ENCODE measurements at regions not wholly inside any gene's neighbourhood (a gene's known extent, or its start where the extent isn't known, plus 50 kb on each side); places are given as distances from the start of the nearest gene placed in this dataset.
"Not testable (repeated sequence)": the region's sequence is repeated elsewhere in the genome, so short reads cannot be mapped to it uniquely, and the experiment has no call there.

DNA sequence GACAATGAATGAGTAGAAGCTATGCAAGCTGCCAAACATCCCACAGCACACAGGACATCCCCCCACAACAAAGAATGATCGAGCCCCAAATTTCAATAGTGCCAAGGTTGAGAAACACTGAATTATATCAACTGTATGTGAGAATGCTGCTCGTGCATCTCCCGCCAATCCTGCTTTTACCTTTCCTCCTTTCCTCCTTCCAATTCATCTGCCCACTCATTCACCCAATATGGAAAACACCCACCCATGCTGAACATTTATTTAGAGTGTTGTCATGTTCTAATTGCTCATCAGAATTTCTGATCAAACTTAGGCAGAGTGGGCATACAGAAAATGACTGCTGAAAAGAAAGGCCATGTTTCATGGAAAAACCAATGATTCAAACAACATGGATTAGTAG, 183.0 kb downstream of the TMEM114 start:
- 80 to 88% methylated on average over 1 to 2 of the region's 3 CpGs for WGBS, 2 experiments (ENCODE audit: insufficient coverage in 1 of 2, insufficient read length in 1 of 2)

DNA sequence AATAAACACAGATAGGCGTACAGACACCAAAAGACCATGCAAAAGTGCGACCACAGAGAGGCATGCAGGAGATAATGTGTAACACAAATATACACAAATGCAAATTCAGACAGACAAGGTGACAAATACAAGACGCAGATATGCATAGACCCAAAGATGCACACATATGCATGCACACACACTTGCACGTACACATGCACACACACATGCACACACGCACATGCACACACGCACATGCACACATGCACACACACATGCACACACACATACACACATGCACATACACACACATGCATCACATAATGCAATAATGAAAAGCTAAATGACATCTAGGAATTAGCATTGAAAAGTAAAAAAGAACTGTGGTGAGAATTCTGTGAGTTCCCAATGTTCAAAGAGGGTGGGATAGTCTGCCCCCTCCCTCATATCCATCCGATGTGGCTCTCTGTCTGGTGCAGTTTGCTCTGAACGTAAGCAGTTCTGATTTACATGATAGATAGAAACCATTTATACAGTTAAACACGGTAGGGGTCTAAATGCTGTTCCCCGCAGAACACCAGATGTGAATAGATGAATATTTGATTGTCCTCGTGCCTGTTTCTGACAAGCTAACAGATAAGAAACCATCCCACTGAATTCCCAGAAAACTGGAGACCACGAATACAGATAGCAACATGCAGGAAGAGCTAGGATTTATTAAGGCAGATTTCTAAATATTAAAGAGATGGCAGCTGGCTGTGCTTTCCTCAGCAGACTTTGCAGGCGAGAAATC, 186.1 kb downstream of the TMEM114 start:
- Mint-ChIP-seq H3K4me1 (peaks cover 4% of the 10 kb centered on the region), H3K36me3 (ENCODE audit: low read depth) (no peaks in the 10 kb centered on the region), H3K27ac (no peak overlapping the region), H3K27me3 (ENCODE audit: insufficient read depth) (peaks cover 6% of the 10 kb centered on the region), H3K4me3 (no peak overlapping the region), H3K9me3 (no peaks in the 10 kb centered on the region)
- Histone ChIP-seq H3K36me3 (ENCODE audit: control insufficient read depth, insufficient read depth, low read length) (no peaks in the 10 kb centered on the region), H3K9me3 (ENCODE audit: control insufficient read depth, low read length) (no peaks in the 10 kb centered on the region), H3K4me1 (ENCODE audit: control insufficient read depth, insufficient read depth, low read length) (no peaks in the 10 kb centered on the region), H3K9ac (ENCODE audit: extremely low read depth, low read length, poor library complexity, severe bottlenecking) (no peak overlapping the region), H3K27ac (ENCODE audit: low read depth, low read length) (no peak overlapping the region), H3K27me3 (ENCODE audit: control insufficient read depth, insufficient read depth, low read length, poor library complexity, severe bottlenecking) (peaks cover 10% of the 10 kb centered on the region), H3K4me3 (ENCODE audit: low read length) (no peak overlapping the region)
- no peak for DNase-seq
- TF ChIP-seq, protein P1, sequence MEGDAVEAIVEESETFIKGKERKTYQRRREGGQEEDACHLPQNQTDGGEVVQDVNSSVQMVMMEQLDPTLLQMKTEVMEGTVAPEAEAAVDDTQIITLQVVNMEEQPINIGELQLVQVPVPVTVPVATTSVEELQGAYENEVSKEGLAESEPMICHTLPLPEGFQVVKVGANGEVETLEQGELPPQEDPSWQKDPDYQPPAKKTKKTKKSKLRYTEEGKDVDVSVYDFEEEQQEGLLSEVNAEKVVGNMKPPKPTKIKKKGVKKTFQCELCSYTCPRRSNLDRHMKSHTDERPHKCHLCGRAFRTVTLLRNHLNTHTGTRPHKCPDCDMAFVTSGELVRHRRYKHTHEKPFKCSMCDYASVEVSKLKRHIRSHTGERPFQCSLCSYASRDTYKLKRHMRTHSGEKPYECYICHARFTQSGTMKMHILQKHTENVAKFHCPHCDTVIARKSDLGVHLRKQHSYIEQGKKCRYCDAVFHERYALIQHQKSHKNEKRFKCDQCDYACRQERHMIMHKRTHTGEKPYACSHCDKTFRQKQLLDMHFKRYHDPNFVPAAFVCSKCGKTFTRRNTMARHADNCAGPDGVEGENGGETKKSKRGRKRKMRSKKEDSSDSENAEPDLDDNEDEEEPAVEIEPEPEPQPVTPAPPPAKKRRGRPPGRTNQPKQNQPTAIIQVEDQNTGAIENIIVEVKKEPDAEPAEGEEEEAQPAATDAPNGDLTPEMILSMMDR (conservative IDR thresholded peaks at IDR 0.05) = no peak
- WGBS, 2 experiments (ENCODE audit: insufficient coverage in 1 of 2, insufficient read length in 1 of 2) = 81 to 88% methylated on average over 6 to 13 of the region's 13 CpGs

More for the DNA sequence above, 183.0 kb downstream of the TMEM114 start:
- Mint-ChIP-seq H3K4me3 (no peak overlapping the region), H3K4me1 (peaks cover 4% of the 10 kb centered on the region), H3K36me3 (ENCODE audit: low read depth) (no peaks in the 10 kb centered on the region), H3K27ac (no peak overlapping the region), H3K27me3 (ENCODE audit: insufficient read depth) (peaks cover 6% of the 10 kb centered on the region), H3K9me3 (no peaks in the 10 kb centered on the region)
- no peak overlapping the region for H3K4me3 ChIP-seq (ENCODE audit: low read length)
- H3K4me1 ChIP-seq (ENCODE audit: control insufficient read depth, insufficient read depth, low read length) = no peaks in the 10 kb centered on the region
- H3K9ac ChIP-seq (ENCODE audit: extremely low read depth, low read length, poor library complexity, severe bottlenecking) = no peak overlapping the region
- peaks cover 4% of the 10 kb centered on the region for H3K27me3 ChIP-seq (ENCODE audit: control insufficient read depth, insufficient read depth, low read length, poor library complexity, severe bottlenecking)
- TF ChIP-seq, protein P1 (conservative IDR thresholded peaks at IDR 0.05) = no peak
- no peaks in the 10 kb centered on the region for H3K9me3 ChIP-seq (ENCODE audit: control insufficient read depth, low read length)
- no peak for DNase-seq
- no peak overlapping the region for H3K27ac ChIP-seq (ENCODE audit: low read depth, low read length)
- no peaks in the 10 kb centered on the region for H3K36me3 ChIP-seq (ENCODE audit: control insufficient read depth, insufficient read depth, low read length)

DNA sequence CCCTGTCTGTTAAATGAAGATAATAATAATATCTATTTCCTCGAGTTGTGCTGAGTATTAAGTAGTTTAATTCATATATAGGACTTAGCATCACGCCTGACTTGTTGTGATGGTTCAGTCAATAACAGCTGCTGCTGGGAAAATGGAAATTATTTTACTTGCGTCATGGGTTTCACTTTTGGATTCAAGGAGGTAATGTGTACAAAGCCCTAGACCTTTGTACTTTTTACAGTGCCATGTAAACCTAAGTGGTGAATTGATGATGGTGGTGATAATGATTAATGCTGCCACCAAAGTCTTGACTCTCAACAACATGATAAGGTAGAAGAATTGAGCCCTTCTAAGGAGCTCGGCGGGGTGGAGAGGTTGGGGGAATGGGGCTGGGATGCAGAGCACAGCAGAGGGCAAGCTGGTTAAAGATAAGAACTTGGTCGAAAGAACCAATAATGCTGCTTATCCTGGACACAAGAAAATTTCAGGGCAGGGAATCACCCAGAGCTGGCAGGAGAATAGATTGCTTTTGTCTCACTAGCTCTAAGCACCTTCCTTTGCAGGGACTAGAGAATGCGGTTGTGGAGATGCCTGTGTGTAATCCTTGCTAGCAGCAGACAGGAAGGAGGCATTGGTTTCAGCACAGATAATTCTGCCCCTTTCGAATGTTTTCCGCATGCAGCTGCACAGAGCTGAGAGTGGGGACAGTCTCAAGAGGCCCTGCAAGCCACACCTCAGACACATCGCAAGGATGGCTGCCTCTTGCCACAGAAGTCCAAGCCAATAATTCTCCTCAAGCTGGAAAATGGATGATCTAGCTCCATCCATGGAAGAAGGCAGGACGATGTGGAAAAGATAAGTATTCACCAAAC, 187.1 kb downstream of the TMEM114 start:
- H3K4me3 Mint-ChIP-seq = no peak overlapping the region
- Histone ChIP-seq H3K9ac (ENCODE audit: extremely low read depth, low read length, poor library complexity, severe bottlenecking) (no peak overlapping the region), H3K4me3 (ENCODE audit: low read length) (no peak overlapping the region), H3K4me1 (ENCODE audit: control insufficient read depth, insufficient read depth, low read length) (no peaks in the 10 kb centered on the region), H3K27me3 (ENCODE audit: control insufficient read depth, insufficient read depth, low read length, poor library complexity, severe bottlenecking) (peaks cover 10% of the 10 kb centered on the region), H3K36me3 (ENCODE audit: control insufficient read depth, insufficient read depth, low read length) (no peaks in the 10 kb centered on the region), H3K9me3 (ENCODE audit: control insufficient read depth, low read length) (no peaks in the 10 kb centered on the region), H3K27ac (ENCODE audit: low read depth, low read length) (no peak overlapping the region)
- no peaks in the 10 kb centered on the region for H3K9me3 Mint-ChIP-seq
- H3K27ac Mint-ChIP-seq = no peak overlapping the region
- peaks cover 4% of the 10 kb centered on the region for H3K4me1 Mint-ChIP-seq
- peaks cover 6% of the 10 kb centered on the region for H3K27me3 Mint-ChIP-seq (ENCODE audit: insufficient read depth)
- H3K36me3 Mint-ChIP-seq (ENCODE audit: low read depth) = no peaks in the 10 kb centered on the region
- TF ChIP-seq, protein P1 (conservative IDR thresholded peaks at IDR 0.05) = no peak
- 87 to 93% methylated on average over 11 of the region's 11 CpGs for WGBS, 2 experiments (ENCODE audit: insufficient coverage in 1 of 2, insufficient read length in 1 of 2)
- no peak for DNase-seq

DNA sequence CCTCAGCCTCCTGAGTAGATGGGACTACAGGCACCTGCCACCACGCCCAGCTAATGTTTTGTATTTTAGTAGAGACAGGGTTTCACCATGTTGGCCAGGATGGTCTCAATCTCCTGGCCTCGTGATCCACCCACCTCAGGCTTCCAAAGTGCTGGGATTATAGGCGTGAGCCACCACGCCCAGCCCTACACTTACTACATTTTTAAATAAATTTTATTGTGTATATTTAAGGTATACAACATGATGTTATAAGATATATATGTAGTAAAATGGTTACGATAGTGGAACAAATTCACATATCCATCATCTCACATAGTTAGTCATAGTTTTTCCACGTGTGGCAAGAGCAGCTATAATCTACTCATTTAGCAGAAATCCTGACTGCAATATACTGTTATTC, 189.6 kb downstream of the TMEM114 start:
- H3K4me1 ChIP-seq (ENCODE audit: control insufficient read depth, insufficient read depth, low read length); H3K36me3 Mint-ChIP-seq (ENCODE audit: low read depth); H3K27ac Mint-ChIP-seq; H3K9me3 ChIP-seq (ENCODE audit: control insufficient read depth, low read length); DNase-seq; H3K4me3 Mint-ChIP-seq; H3K27me3 ChIP-seq (ENCODE audit: control insufficient read depth, insufficient read depth, low read length, poor library complexity, severe bottlenecking); H3K36me3 ChIP-seq (ENCODE audit: control insufficient read depth, insufficient read depth, low read length); H3K9me3 Mint-ChIP-seq; H3K4me1 Mint-ChIP-seq; H3K4me3 ChIP-seq (ENCODE audit: low read length); H3K27me3 Mint-ChIP-seq (ENCODE audit: insufficient read depth); H3K9ac ChIP-seq (ENCODE audit: extremely low read depth, low read length, poor library complexity, severe bottlenecking); H3K27ac ChIP-seq (ENCODE audit: low read depth, low read length): not testable (repeated sequence)
- WGBS, 2 experiments (ENCODE audit: insufficient coverage in 1 of 2, insufficient read length in 1 of 2) = 79% methylated on average over 2 of the region's 6 CpGs; no CpG with 5 or more reads in 1 of the 2 experiments

Measured in endodermal cell (in vitro differentiated cells).